DND-41 (cell line): ENCODE measurements at regions not wholly inside any gene's neighbourhood (a gene's known extent, or its start where the extent isn't known, plus 50 kb on each side); places are given as distances from the start of the nearest gene placed in this dataset.

ENCODE experiments used
- CTCF ChIP-seq: IDR thresholded peaks from 2 replicates; pipeline ENCODE4 v1.5.1; 2012; ENCODE audit warnings: borderline replicate concordance, low read length, moderate library complexity, mild to moderate bottlenecking; ENCODE audit not compliant: poor library complexity, severe bottlenecking; ENCODE audit errors: extremely low read depth
- EZH2 ChIP-seq: IDR thresholded peaks from 3 replicates; pipeline ENCODE4 v1.6.1; 2012; ENCODE audit warnings: borderline replicate concordance, low read depth, mild to moderate bottlenecking, moderate library complexity, low read length, inconsistent platforms; ENCODE audit not compliant: severe bottlenecking

- TF ChIP-seq CTCF: no peak
- no peak for TF ChIP-seq EZH2
Observed at GRCh38 chr2:16523711-16524110, 141.9 kb downstream of the CYRIA start.
